Umbilical cord (tissue), 1 donor: ENCODE measurements at regions not wholly inside any gene's neighbourhood (a gene's known extent, or its start where the extent isn't known, plus 50 kb on each side); places are given as distances from the start of the nearest gene placed in this dataset.
"Not testable (repeated sequence)": the region's sequence is repeated elsewhere in the genome, so short reads cannot be mapped to it uniquely, and the experiment has no call there.

Experiments used
- DNase-seq: peaks from one replicate; pipeline ENCODE4 v3.0.0-alpha.2; 2015; ENCODE audit warnings: low spot score

- DNase-seq, result no peak
Observed at GRCh38 chr14:71734885-71735284, 197.3 kb upstream of the RGS6 start.

GRCh38 chr14:71737760-71738159 is 194.5 kb upstream of the RGS6 start:
- DNase-seq, result no peak

- peak; percentile 67 for DNase-seq
Observed at GRCh38 chr14:71739273-71739990, 192.8 kb upstream of the RGS6 start.

- no peak for DNase-seq
Observed at GRCh38 chr14:71741241-71741640, 191.0 kb upstream of the RGS6 start.

GRCh38 chr14:71742485-71742884 is 189.7 kb upstream of the RGS6 start:
- no peak for DNase-seq

- DNase-seq, result no peak
Observed at GRCh38 chr14:71745072-71745471, 187.2 kb upstream of the RGS6 start.

- no peak for DNase-seq
Observed at GRCh38 chr14:71748196-71748595, 184.0 kb upstream of the RGS6 start.

GRCh38 chr14:71749613-71750238 is 182.5 kb upstream of the RGS6 start:
- no peak for DNase-seq

- DNase-seq, result no peak
Observed at GRCh38 chr14:71751264-71751663, 181.0 kb upstream of the RGS6 start.

GRCh38 chr14:71752111-71752738 is 180.0 kb upstream of the RGS6 start:
- DNase-seq, result peak; percentile 39

- DNase-seq, result peak; percentile 98
Observed at GRCh38 chr14:71753126-71753830, 179.0 kb upstream of the RGS6 start.

GRCh38 chr14:71753976-71754375 is 178.3 kb upstream of the RGS6 start:
- DNase-seq, result no peak

- no peak for DNase-seq
Observed at GRCh38 chr14:71754422-71755095, 177.7 kb upstream of the RGS6 start.

GRCh38 chr14:71758229-71758951 is 173.8 kb upstream of the RGS6 start:
- no peak for DNase-seq

GRCh38 chr14:71762575-71762974 is 169.7 kb upstream of the RGS6 start:
- DNase-seq, result no peak

GRCh38 chr14:71764701-71765382 is 167.4 kb upstream of the RGS6 start:
- no peak for DNase-seq

GRCh38 chr14:71765505-71765904 is 166.7 kb upstream of the RGS6 start:
- DNase-seq, result no peak

GRCh38 chr14:71770431-71770830 is 161.8 kb upstream of the RGS6 start:
- no peak for DNase-seq

- DNase-seq, result not testable (repeated sequence)
Observed at GRCh38 chr14:71771421-71771820, 160.8 kb upstream of the RGS6 start.

GRCh38 chr14:71771996-71772395 is 160.2 kb upstream of the RGS6 start:
- DNase-seq, result not testable (repeated sequence)
